Liver (tissue), 7 donors: ENCODE measurements at regions not wholly inside any gene's neighbourhood (a gene's known extent, or its start where the extent isn't known, plus 50 kb on each side); places are given as distances from the start of the nearest gene placed in this dataset.

ENCODE experiments used
- DNase-seq: peaks from one replicate; pipeline ENCODE4 v3.0.0-alpha.2; 2017; ENCODE audit warnings: low spot score
- H3K27ac ChIP-seq, 2 donors: one replicate each; pipeline ENCODE4 v1.7.0; 2013; ENCODE audit warnings: inconsistent platforms in 2 of 2, low read length in 2 of 2, control low read depth in 1 of 2, low read depth in 1 of 2, mild to moderate bottlenecking in 1 of 2
- H3K27me3 ChIP-seq, 4 donors: one replicate each; pipeline versions ENCODE4 v1.6.1 to v1.7.0; 2013; ENCODE audit warnings: low read length in 3 of 4, inconsistent platforms in 1 of 4, mild to moderate bottlenecking in 1 of 4, moderate library complexity in 1 of 4; ENCODE audit not compliant: control insufficient read depth in 4 of 4, insufficient read depth in 4 of 4
- H3K36me3 ChIP-seq, 4 donors: one replicate each; pipeline versions ENCODE4 v1.6.1 to v1.7.0; 2013; ENCODE audit warnings: low read length in 3 of 4, mild to moderate bottlenecking in 3 of 4, low read depth in 1 of 4, moderate library complexity in 1 of 4; ENCODE audit not compliant: control insufficient read depth in 4 of 4, insufficient read depth in 3 of 4
- H3K4me1 ChIP-seq, 4 donors: one replicate each; pipeline versions ENCODE4 v1.6.1 to v1.7.0; 2013; ENCODE audit warnings: low read length in 3 of 4, mild to moderate bottlenecking in 3 of 4, moderate library complexity in 1 of 4; ENCODE audit not compliant: control insufficient read depth in 4 of 4, insufficient read depth in 4 of 4
- H3K4me3 ChIP-seq, 3 donors: one replicate each; pipeline versions ENCODE4 v1.6.1 to v1.7.0; 2013; ENCODE audit warnings: low read length in 3 of 3, control low read depth in 1 of 3, low read depth in 1 of 3, mild to moderate bottlenecking in 1 of 3
- H3K9ac ChIP-seq, 2 donors: one replicate each; pipeline ENCODE4 v1.7.0; 2013; ENCODE audit warnings: low read length in 2 of 2, mild to moderate bottlenecking in 2 of 2, moderate library complexity in 2 of 2, control low read depth in 1 of 2, low read depth in 1 of 2
- H3K9me3 ChIP-seq, 4 donors: one replicate each; pipeline versions ENCODE4 v1.6.1 to v1.7.0; 2013; ENCODE audit warnings: low read length in 3 of 4; ENCODE audit not compliant: control insufficient read depth in 4 of 4
- EGR1 ChIP-seq, 2 donors: IDR thresholded peaks; 2 replicates each; pipeline ENCODE4 v1.6.1; 2016 to 2018; ENCODE audit warnings: antibody characterized with exemption in 2 of 2, low read depth in 2 of 2
- FOXA1 ChIP-seq: IDR thresholded peaks from 2 replicates; pipeline ENCODE4 v1.6.1; 2016; ENCODE audit warnings: antibody characterized with exemption
- FOXA2 ChIP-seq: IDR thresholded peaks from 2 replicates; pipeline ENCODE4 v1.6.1; 2016; ENCODE audit warnings: antibody characterized with exemption
- GABPA ChIP-seq, 2 donors: IDR thresholded peaks in 1 of 2; conservative IDR thresholded peaks in 1 of 2; 2 replicates each; pipeline ENCODE4 v1.6.1; 2016; ENCODE audit warnings: antibody characterized with exemption in 2 of 2, mild to moderate bottlenecking in 1 of 2, moderate library complexity in 1 of 2
- HNF4A ChIP-seq, 2 donors: conservative IDR thresholded peaks; 2 replicates each; pipeline ENCODE4 v1.6.1; 2016; ENCODE audit warnings: antibody characterized with exemption in 2 of 2, mild to moderate bottlenecking in 2 of 2
- HNF4G ChIP-seq: IDR thresholded peaks from 2 replicates; pipeline ENCODE4 v1.6.1; 2016; ENCODE audit warnings: antibody characterized with exemption
- JUND ChIP-seq, 2 donors: IDR thresholded peaks; 2 replicates each; pipeline ENCODE4 v1.6.1; 2016; ENCODE audit warnings: antibody characterized with exemption in 2 of 2
- NR2F2 ChIP-seq: IDR thresholded peaks from 2 replicates; pipeline ENCODE4 v1.6.1; 2016; ENCODE audit warnings: antibody characterized with exemption
- RAD21 ChIP-seq, 2 donors: IDR thresholded peaks; 2 replicates each; pipeline ENCODE4 v1.6.1; 2016; ENCODE audit warnings: antibody characterized with exemption in 2 of 2, mild to moderate bottlenecking in 2 of 2
- RXRA ChIP-seq, 2 donors: IDR thresholded peaks; 2 replicates each; pipeline ENCODE4 v1.6.1; 2017 to 2018; ENCODE audit warnings: antibody characterized with exemption in 2 of 2, mild to moderate bottlenecking in 1 of 2
- SP1 ChIP-seq: IDR thresholded peaks from 2 replicates; pipeline ENCODE4 v1.6.1; 2018; ENCODE audit warnings: antibody characterized with exemption, mild to moderate bottlenecking
- TAF1 ChIP-seq: conservative IDR thresholded peaks from 2 replicates; pipeline ENCODE4 v1.6.1; 2016; ENCODE audit warnings: antibody characterized with exemption, mild to moderate bottlenecking
- YY1 ChIP-seq: IDR thresholded peaks from 2 replicates; pipeline ENCODE4 v1.6.1; 2016; ENCODE audit warnings: antibody characterized with exemption, mild to moderate bottlenecking
- WGBS: extraction: QIAGEN DNeasy Blood & Tissue Kit; methylation state at CpG from one replicate; pipeline ENCODE4 v1.1.7; 2013; 5-methylcytosine and 5-hydroxymethylcytosine counted together
- TF ChIP-seq, protein P1 (sequence below): IDR thresholded peaks from 2 replicates; pipeline ENCODE4 v1.6.1; 2016; ENCODE audit warnings: antibody characterized with exemption, mild to moderate bottlenecking
- TF ChIP-seq, protein P2 (sequence below): IDR thresholded peaks from 2 replicates; pipeline ENCODE4 v1.6.1; 2016; ENCODE audit warnings: antibody characterized with exemption
- TF ChIP-seq, protein P3 (sequence below): IDR thresholded peaks from 2 replicates; pipeline ENCODE4 v1.6.1; 2016; ENCODE audit warnings: antibody characterized with exemption
- donor health status: healthy.
- donor health status: healthy.
- donor health status: healthy.
- donor health status: healthy.

DNA sequence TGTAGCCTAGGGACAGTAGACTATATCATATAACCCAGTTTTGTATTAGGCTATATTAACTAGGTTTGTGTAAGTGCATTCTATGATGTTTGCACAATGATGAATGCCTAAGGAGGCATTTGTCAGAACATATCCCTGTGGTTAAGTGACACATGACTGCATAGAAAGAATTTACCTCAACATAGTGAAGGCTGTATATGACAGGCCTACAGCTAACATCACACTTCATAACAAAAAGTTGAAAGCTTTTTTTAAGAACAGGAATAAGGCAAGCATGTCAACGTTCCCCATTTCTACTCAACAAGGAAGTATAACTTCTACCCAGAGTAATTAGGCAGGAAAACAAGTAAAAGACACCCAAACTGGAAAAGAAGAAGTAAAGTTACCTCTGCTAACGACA lies 165.9 kb upstream of the NDST4 start:
- TF ChIP-seq SP1 (no peak), HNF4G (no peak), NR2F2 (no peak), TAF1 (no peak), RAD21 (IDR thresholded peaks at IDR 0.05) (no peak)
- H3K4me3 ChIP-seq, result no peak overlapping the region
- no peak overlapping the region for H3K27ac ChIP-seq
- no peak overlapping the region for H3K9ac ChIP-seq
- 54% methylated on average over 2 of the region's 2 CpGs for WGBS
- no peaks in the 10 kb centered on the region for H3K4me1 ChIP-seq
- no peaks in the 10 kb centered on the region for H3K27me3 ChIP-seq
- H3K9me3 ChIP-seq, result no peaks in the 10 kb centered on the region
- H3K36me3 ChIP-seq, result no peaks in the 10 kb centered on the region
- DNase-seq, result no peak

DNA sequence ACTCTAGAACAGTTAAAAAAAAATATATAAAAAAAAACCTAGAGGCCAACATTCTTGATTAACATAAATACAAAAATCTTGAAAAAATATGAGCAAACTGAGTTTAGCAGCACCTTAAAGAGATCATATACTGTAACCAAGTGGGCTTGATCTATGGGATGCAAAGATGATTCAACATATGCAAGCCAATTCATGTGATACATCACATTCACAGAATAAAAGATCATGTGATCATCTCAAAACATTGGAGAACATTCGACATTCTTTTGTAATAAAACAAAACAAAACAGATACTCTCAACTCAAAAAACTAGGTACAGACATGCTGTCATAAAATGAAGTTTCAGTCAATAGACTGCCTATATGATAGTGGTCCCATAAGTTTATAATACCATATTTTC lies 165.4 kb upstream of the NDST4 start:
- H3K27ac ChIP-seq, result no peak overlapping the region
- H3K27me3 ChIP-seq, result no peaks in the 10 kb centered on the region
- H3K9ac ChIP-seq, result no peak overlapping the region
- no peak for DNase-seq
- H3K9me3 ChIP-seq, result no peaks in the 10 kb centered on the region
- TF ChIP-seq FOXA2, result no peak
- TF ChIP-seq, protein P1, sequence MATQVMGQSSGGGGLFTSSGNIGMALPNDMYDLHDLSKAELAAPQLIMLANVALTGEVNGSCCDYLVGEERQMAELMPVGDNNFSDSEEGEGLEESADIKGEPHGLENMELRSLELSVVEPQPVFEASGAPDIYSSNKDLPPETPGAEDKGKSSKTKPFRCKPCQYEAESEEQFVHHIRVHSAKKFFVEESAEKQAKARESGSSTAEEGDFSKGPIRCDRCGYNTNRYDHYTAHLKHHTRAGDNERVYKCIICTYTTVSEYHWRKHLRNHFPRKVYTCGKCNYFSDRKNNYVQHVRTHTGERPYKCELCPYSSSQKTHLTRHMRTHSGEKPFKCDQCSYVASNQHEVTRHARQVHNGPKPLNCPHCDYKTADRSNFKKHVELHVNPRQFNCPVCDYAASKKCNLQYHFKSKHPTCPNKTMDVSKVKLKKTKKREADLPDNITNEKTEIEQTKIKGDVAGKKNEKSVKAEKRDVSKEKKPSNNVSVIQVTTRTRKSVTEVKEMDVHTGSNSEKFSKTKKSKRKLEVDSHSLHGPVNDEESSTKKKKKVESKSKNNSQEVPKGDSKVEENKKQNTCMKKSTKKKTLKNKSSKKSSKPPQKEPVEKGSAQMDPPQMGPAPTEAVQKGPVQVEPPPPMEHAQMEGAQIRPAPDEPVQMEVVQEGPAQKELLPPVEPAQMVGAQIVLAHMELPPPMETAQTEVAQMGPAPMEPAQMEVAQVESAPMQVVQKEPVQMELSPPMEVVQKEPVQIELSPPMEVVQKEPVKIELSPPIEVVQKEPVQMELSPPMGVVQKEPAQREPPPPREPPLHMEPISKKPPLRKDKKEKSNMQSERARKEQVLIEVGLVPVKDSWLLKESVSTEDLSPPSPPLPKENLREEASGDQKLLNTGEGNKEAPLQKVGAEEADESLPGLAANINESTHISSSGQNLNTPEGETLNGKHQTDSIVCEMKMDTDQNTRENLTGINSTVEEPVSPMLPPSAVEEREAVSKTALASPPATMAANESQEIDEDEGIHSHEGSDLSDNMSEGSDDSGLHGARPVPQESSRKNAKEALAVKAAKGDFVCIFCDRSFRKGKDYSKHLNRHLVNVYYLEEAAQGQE, result no peak
- no peak for TF ChIP-seq NR2F2
- TF ChIP-seq FOXA1, result no peak
- TF ChIP-seq, protein P2, sequence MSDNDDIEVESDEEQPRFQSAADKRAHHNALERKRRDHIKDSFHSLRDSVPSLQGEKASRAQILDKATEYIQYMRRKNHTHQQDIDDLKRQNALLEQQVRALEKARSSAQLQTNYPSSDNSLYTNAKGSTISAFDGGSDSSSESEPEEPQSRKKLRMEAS, result no peak
- TF ChIP-seq EGR1 (IDR thresholded peaks at IDR 0.05; ENCODE audit: low read depth in 2 of 2), result no peak
- TF ChIP-seq HNF4A (conservative IDR thresholded peaks at IDR 0.05), result no peak
- no peak for TF ChIP-seq RAD21 (IDR thresholded peaks at IDR 0.05)
- TF ChIP-seq GABPA (IDR thresholded peaks at IDR 0.05 in 1 of 2, conservative IDR thresholded peaks at IDR 0.05 in 1 of 2), result no peak
- TF ChIP-seq, protein P3, sequence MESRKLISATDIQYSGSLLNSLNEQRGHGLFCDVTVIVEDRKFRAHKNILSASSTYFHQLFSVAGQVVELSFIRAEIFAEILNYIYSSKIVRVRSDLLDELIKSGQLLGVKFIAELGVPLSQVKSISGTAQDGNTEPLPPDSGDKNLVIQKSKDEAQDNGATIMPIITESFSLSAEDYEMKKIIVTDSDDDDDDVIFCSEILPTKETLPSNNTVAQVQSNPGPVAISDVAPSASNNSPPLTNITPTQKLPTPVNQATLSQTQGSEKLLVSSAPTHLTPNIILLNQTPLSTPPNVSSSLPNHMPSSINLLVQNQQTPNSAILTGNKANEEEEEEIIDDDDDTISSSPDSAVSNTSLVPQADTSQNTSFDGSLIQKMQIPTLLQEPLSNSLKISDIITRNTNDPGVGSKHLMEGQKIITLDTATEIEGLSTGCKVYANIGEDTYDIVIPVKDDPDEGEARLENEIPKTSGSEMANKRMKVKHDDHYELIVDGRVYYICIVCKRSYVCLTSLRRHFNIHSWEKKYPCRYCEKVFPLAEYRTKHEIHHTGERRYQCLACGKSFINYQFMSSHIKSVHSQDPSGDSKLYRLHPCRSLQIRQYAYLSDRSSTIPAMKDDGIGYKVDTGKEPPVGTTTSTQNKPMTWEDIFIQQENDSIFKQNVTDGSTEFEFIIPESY, result no peak
- no peak for TF ChIP-seq JUND (IDR thresholded peaks at IDR 0.05)
- TF ChIP-seq SP1, result no peak
- no peak overlapping the region for H3K4me3 ChIP-seq
- H3K4me1 ChIP-seq, result no peaks in the 10 kb centered on the region
- no peaks in the 10 kb centered on the region for H3K36me3 ChIP-seq
- WGBS, result 72% methylated on average over 1 of the region's 1 CpG

DNA sequence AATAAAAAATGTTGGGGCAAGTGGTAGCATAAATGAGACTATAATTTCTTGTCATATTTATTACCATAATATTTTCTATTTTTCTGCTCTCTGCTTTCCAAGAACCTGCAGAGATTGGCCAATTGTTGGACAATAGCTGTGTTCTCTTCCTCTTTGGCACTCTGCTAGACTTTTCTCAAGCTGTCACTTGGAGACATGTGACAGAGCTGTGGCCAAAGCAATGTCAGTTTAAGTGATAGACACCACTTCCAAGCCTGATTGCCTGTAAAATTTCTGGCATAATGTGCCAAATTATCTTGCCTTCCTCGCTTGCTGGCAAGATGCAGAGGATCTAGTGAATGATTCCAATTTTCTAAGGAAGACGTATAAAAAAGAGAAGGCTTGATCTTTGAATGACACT lies 162.2 kb upstream of the NDST4 start:
- Histone ChIP-seq H3K4me1 (no peaks in the 10 kb centered on the region), H3K9me3 (no peaks in the 10 kb centered on the region), H3K27me3 (no peaks in the 10 kb centered on the region), H3K9ac (no peak overlapping the region), H3K4me3 (no peak overlapping the region), H3K36me3 (no peaks in the 10 kb centered on the region), H3K27ac (no peak overlapping the region)
- WGBS, result 70% methylated on average over 2 of the region's 2 CpGs
- DNase-seq, result no peak
- TF ChIP-seq NR2F2, result no peak
- no peak for TF ChIP-seq GABPA (IDR thresholded peaks at IDR 0.05 in 1 of 2, conservative IDR thresholded peaks at IDR 0.05 in 1 of 2)
- TF ChIP-seq RXRA (IDR thresholded peaks at IDR 0.05), result no peak
- no peak for TF ChIP-seq JUND (IDR thresholded peaks at IDR 0.05)
- TF ChIP-seq, protein P3, result no peak
- no peak for TF ChIP-seq RAD21 (IDR thresholded peaks at IDR 0.05)
- TF ChIP-seq FOXA2, result no peak
- TF ChIP-seq HNF4A (conservative IDR thresholded peaks at IDR 0.05), result no peak
- TF ChIP-seq, protein P1, result no peak
- no peak for TF ChIP-seq YY1
- no peak for TF ChIP-seq SP1
- no peak for TF ChIP-seq HNF4G
- no peak for TF ChIP-seq EGR1 (IDR thresholded peaks at IDR 0.05; ENCODE audit: low read depth in 2 of 2)
- TF ChIP-seq, protein P2, result no peak
- TF ChIP-seq TAF1, result no peak
